ENCODE measurements at regions not wholly inside any gene's neighbourhood (a gene's known extent, or its start where the extent isn't known, plus 50 kb on each side); places are given as distances from the start of the nearest gene placed in this dataset.

GRCh38 chr4:36551697-36552214 lies 270.3 kb downstream of the DTHD1 start:
- TF ChIP-seq CTCF (IDR thresholded peaks at IDR 0.05 in 4 of 5, conservative IDR thresholded peaks at IDR 0.05 in 1 of 5) (no peak), POLR2A (IDR thresholded peaks at IDR 0.05) (no peak)

Data from gastrocnemius medialis (tissue), 4 donors.